HG03066 (cell line): ENCODE measurements at regions not wholly inside any gene's neighbourhood (a gene's known extent, or its start where the extent isn't known, plus 50 kb on each side); places are given as distances from the start of the nearest gene placed in this dataset.
A peak's percentile ranks its signal among the peaks of the same experiment; 100 is the strongest.
"Not testable (repeated sequence)": the region's sequence is repeated elsewhere in the genome, so short reads cannot be mapped to it uniquely, and the experiment has no call there.

Experiments
- ATAC-seq: cut with Tn5 transposase; IDR thresholded peaks from one replicate; pipeline ENCODE4 v1.9.1; 2021; ENCODE audit warnings: low read depth; ENCODE audit not compliant: unreplicated experiment

- ATAC-seq, result peak; percentile 82
These were observed 277.6 kb downstream of the GATA3 start for GRCh38 chr10:8331896-8332729.

- no peak for ATAC-seq
These were observed 278.2 kb downstream of the GATA3 start for GRCh38 chr10:8332730-8333111.

GRCh38 chr10:8334631-8335030 is 280.1 kb downstream of the GATA3 start:
- ATAC-seq, result no peak

- ATAC-seq, result no peak
These were observed 282.3 kb downstream of the GATA3 start for GRCh38 chr10:8336629-8337331.

GRCh38 chr10:8337332-8337651 is 282.8 kb downstream of the GATA3 start:
- no peak for ATAC-seq

GRCh38 chr10:8338177-8338766 is 283.8 kb downstream of the GATA3 start:
- ATAC-seq, result no peak

- ATAC-seq, result no peak
These were observed 290.3 kb downstream of the GATA3 start for GRCh38 chr10:8344756-8345155.

GRCh38 chr10:8346861-8347260 is 292.4 kb downstream of the GATA3 start:
- no peak for ATAC-seq

- ATAC-seq, result not testable (repeated sequence)
These were observed 293.1 kb downstream of the GATA3 start for GRCh38 chr10:8347614-8348013.

- no peak for ATAC-seq
These were observed 295.2 kb downstream of the GATA3 start for GRCh38 chr10:8349610-8350249.

GRCh38 chr10:8350250-8350967 is 295.9 kb downstream of the GATA3 start:
- no peak for ATAC-seq

- no peak for ATAC-seq
These were observed 297.9 kb downstream of the GATA3 start for GRCh38 chr10:8352171-8353075.

GRCh38 chr10:8356283-8356682 is 301.8 kb downstream of the GATA3 start:
- ATAC-seq, result no peak

GRCh38 chr10:8359467-8359866 is 305.0 kb downstream of the GATA3 start:
- ATAC-seq, result no peak

GRCh38 chr10:8360365-8360764 is 305.9 kb downstream of the GATA3 start:
- no peak for ATAC-seq

GRCh38 chr10:8360814-8361509 is 306.5 kb downstream of the GATA3 start:
- no peak for ATAC-seq

- no peak for ATAC-seq
These were observed 307.0 kb downstream of the GATA3 start for GRCh38 chr10:8361510-8361844.

GRCh38 chr10:8365935-8366911 is 311.7 kb downstream of the GATA3 start:
- ATAC-seq, result no peak
